Upper lobe of left lung (tissue), 4 donors: ENCODE measurements at regions not wholly inside any gene's neighbourhood (a gene's known extent, or its start where the extent isn't known, plus 50 kb on each side); places are given as distances from the start of the nearest gene placed in this dataset.

Source experiments
- POLR2A ChIP-seq, 4 donors: fragments of 450-650 bp; IDR thresholded peaks; one replicate each; pipeline ENCODE4 v1.5.1; 2016 to 2017; ENCODE audit warnings: antibody characterized with exemption in 4 of 4, mild to moderate bottlenecking in 2 of 4
- TF ChIP-seq, protein P1 (sequence below), 6 experiments: fragments of 450-650 bp in 4 of 6; fragments of 200-600 bp in 2 of 6; sonication (generic) in 2 of 6; IDR thresholded peaks; one replicate each; pipeline ENCODE4 v1.5.1; 2016 to 2019; ENCODE audit warnings: antibody characterized with exemption in 6 of 6

DNA sequence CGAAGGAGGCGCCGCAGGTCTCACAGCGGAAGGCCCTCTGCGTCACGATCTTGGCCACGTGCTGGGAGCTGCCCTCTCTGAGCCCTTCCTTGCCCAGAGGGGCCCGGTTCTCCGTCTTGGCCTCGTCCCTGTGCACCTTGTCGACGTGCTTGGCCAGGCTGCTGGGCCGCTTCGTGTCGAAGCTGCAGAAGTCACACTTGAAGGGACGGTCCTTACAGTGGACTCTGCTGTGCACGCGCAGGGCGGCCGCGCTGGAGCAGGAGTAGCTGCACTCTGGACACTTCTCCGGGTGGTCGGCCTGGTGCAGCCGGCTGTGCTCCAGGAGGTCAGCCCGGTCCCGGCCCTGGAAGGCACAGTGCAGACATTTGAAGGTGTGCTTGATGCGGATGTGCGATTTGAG is 106.9 kb downstream of the ZFP64 start:
- TF ChIP-seq, protein P1, sequence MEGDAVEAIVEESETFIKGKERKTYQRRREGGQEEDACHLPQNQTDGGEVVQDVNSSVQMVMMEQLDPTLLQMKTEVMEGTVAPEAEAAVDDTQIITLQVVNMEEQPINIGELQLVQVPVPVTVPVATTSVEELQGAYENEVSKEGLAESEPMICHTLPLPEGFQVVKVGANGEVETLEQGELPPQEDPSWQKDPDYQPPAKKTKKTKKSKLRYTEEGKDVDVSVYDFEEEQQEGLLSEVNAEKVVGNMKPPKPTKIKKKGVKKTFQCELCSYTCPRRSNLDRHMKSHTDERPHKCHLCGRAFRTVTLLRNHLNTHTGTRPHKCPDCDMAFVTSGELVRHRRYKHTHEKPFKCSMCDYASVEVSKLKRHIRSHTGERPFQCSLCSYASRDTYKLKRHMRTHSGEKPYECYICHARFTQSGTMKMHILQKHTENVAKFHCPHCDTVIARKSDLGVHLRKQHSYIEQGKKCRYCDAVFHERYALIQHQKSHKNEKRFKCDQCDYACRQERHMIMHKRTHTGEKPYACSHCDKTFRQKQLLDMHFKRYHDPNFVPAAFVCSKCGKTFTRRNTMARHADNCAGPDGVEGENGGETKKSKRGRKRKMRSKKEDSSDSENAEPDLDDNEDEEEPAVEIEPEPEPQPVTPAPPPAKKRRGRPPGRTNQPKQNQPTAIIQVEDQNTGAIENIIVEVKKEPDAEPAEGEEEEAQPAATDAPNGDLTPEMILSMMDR (IDR thresholded peaks at IDR 0.05) = no peak
- no peak for TF ChIP-seq POLR2A (IDR thresholded peaks at IDR 0.05)
